ENCODE measurements at regions not wholly inside any gene's neighbourhood (a gene's known extent, or its start where the extent isn't known, plus 50 kb on each side); places are given as distances from the start of the nearest gene placed in this dataset.

GRCh38 chr3:115323380-115323779, 176.3 kb upstream of the ZBTB20 start:
- Mint-ChIP-seq H3K27me3 (ENCODE audit: low read depth) (no peaks in the 10 kb centered on the region), H3K4me3 (no peak overlapping the region), H3K4me1 (no peaks in the 10 kb centered on the region), H3K27ac (no peak overlapping the region), H3K9me3 (no peaks in the 10 kb centered on the region), H3K36me3 (ENCODE audit: low read depth) (no peaks in the 10 kb centered on the region)
- TF ChIP-seq, protein P1, sequence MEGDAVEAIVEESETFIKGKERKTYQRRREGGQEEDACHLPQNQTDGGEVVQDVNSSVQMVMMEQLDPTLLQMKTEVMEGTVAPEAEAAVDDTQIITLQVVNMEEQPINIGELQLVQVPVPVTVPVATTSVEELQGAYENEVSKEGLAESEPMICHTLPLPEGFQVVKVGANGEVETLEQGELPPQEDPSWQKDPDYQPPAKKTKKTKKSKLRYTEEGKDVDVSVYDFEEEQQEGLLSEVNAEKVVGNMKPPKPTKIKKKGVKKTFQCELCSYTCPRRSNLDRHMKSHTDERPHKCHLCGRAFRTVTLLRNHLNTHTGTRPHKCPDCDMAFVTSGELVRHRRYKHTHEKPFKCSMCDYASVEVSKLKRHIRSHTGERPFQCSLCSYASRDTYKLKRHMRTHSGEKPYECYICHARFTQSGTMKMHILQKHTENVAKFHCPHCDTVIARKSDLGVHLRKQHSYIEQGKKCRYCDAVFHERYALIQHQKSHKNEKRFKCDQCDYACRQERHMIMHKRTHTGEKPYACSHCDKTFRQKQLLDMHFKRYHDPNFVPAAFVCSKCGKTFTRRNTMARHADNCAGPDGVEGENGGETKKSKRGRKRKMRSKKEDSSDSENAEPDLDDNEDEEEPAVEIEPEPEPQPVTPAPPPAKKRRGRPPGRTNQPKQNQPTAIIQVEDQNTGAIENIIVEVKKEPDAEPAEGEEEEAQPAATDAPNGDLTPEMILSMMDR (IDR thresholded peaks at IDR 0.05; ENCODE audit: unreplicated experiment in 3 of 3): no peak

- Mint-ChIP-seq H3K4me1 (no peaks in the 10 kb centered on the region), H3K4me3 (no peak overlapping the region), H3K36me3 (ENCODE audit: low read depth) (no peaks in the 10 kb centered on the region), H3K27ac (no peak overlapping the region), H3K9me3 (no peaks in the 10 kb centered on the region), H3K27me3 (ENCODE audit: low read depth) (no peaks in the 10 kb centered on the region)
- TF ChIP-seq, protein P1 (IDR thresholded peaks at IDR 0.05; ENCODE audit: unreplicated experiment in 3 of 3): no peak
These were observed 177.0 kb upstream of the ZBTB20 start for GRCh38 chr3:115324056-115324455.

- H3K27me3 Mint-ChIP-seq (ENCODE audit: low read depth): no peaks in the 10 kb centered on the region
- no peak overlapping the region for H3K4me3 Mint-ChIP-seq
- no peaks in the 10 kb centered on the region for H3K9me3 Mint-ChIP-seq
- no peak overlapping the region for H3K27ac Mint-ChIP-seq
- peaks cover 6% of the 10 kb centered on the region for H3K4me1 Mint-ChIP-seq
- H3K36me3 Mint-ChIP-seq (ENCODE audit: low read depth): no peaks in the 10 kb centered on the region
- TF ChIP-seq, protein P1 (IDR thresholded peaks at IDR 0.05; ENCODE audit: unreplicated experiment in 3 of 3): no peak
These were observed 178.5 kb upstream of the ZBTB20 start for GRCh38 chr3:115325539-115325938.

- H3K27ac Mint-ChIP-seq: no peak overlapping the region
- TF ChIP-seq, protein P1 (IDR thresholded peaks at IDR 0.05; ENCODE audit: unreplicated experiment in 3 of 3): no peak
- H3K36me3 Mint-ChIP-seq (ENCODE audit: low read depth): no peaks in the 10 kb centered on the region
- no peak overlapping the region for H3K4me3 Mint-ChIP-seq
- H3K9me3 Mint-ChIP-seq: no peaks in the 10 kb centered on the region
- peaks cover 5% of the 10 kb centered on the region for H3K27me3 Mint-ChIP-seq (ENCODE audit: low read depth)
- peaks cover 6% of the 10 kb centered on the region for H3K4me1 Mint-ChIP-seq
These were observed 183.3 kb upstream of the ZBTB20 start for GRCh38 chr3:115330430-115330829.

GRCh38 chr3:115332998-115333397, 185.9 kb upstream of the ZBTB20 start:
- Mint-ChIP-seq H3K9me3 (no peaks in the 10 kb centered on the region), H3K4me3 (no peak overlapping the region), H3K27me3 (ENCODE audit: low read depth) (peaks cover 5% of the 10 kb centered on the region), H3K4me1 (peaks cover 6% of the 10 kb centered on the region), H3K27ac (no peak overlapping the region), H3K36me3 (ENCODE audit: low read depth) (no peaks in the 10 kb centered on the region)
- TF ChIP-seq, protein P1 (IDR thresholded peaks at IDR 0.05; ENCODE audit: unreplicated experiment in 3 of 3): no peak

GRCh38 chr3:115336836-115337235, 189.7 kb upstream of the ZBTB20 start:
- H3K27ac Mint-ChIP-seq: no peak overlapping the region
- H3K9me3 Mint-ChIP-seq: no peaks in the 10 kb centered on the region
- H3K36me3 Mint-ChIP-seq (ENCODE audit: low read depth): no peaks in the 10 kb centered on the region
- no peak overlapping the region for H3K4me3 Mint-ChIP-seq
- TF ChIP-seq, protein P1 (IDR thresholded peaks at IDR 0.05; ENCODE audit: unreplicated experiment in 3 of 3): no peak
- H3K4me1 Mint-ChIP-seq: no peaks in the 10 kb centered on the region
- H3K27me3 Mint-ChIP-seq (ENCODE audit: low read depth): no peaks in the 10 kb centered on the region

All from nephron (organoid).